NCI-H146 treated with DMSO at 0.1 percent for 48 hours (cell line): ENCODE measurements at regions not wholly inside any gene's neighbourhood (a gene's known extent, or its start where the extent isn't known, plus 50 kb on each side); places are given as distances from the start of the nearest gene placed in this dataset.
"Not testable (repeated sequence)": the region's sequence is repeated elsewhere in the genome, so short reads cannot be mapped to it uniquely, and the experiment has no call there.

Experiments
- DNase-seq: peaks from one replicate; lab custom pipeline; 2025; ENCODE audit not compliant: unreplicated experiment; lab: John Stamatoyannopoulos, UW

- no peak for DNase-seq
These were observed 75.0 kb upstream of the ID2 start for GRCh38 chr2:8606649-8607550.

DNA sequence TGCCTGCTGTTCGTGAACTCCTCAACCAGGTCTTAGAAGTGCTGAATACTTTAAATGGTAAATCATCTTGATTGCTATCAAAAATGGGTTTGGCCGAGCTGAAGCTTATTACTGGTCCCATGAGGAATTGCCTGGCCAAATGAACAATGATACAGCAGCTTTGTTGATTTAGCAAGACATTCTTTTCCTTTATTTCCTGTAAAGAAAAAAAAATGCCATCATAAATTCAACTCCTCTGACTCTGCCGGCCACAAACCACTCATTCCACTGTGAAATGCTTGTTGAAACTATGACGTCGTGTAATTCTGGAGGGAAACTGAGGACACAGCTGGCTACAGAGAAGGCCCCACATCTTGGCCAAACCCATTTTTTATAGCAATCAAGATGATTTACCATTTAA, 74.2 kb upstream of the ID2 start:
- DNase-seq: no peak

- no peak for DNase-seq
These were observed 73.4 kb upstream of the ID2 start for GRCh38 chr2:8608411-8608954.

GRCh38 chr2:8609357-8609811, 72.5 kb upstream of the ID2 start:
- DNase-seq: no peak

DNA sequence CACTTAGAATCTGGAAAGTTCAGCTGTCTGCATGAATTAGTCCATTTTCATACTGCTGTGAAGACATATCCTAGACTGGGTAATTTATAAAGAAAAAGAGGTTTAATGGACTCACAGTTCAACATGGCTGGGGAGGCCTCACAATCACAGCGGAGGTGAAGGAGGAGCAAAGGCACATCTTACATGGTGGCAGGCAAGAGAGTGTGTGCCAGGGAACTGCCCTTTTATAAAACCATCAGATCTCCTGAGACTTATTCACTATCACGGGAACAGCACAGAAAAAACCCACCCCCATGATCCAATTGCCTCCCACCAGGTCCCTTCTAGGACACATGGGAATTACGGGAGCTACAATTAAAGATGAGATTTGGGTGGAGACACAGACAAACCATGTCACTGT, 71.1 kb upstream of the ID2 start:
- DNase-seq: not testable (repeated sequence)

GRCh38 chr2:8611246-8611645, 70.6 kb upstream of the ID2 start:
- no peak for DNase-seq

DNA sequence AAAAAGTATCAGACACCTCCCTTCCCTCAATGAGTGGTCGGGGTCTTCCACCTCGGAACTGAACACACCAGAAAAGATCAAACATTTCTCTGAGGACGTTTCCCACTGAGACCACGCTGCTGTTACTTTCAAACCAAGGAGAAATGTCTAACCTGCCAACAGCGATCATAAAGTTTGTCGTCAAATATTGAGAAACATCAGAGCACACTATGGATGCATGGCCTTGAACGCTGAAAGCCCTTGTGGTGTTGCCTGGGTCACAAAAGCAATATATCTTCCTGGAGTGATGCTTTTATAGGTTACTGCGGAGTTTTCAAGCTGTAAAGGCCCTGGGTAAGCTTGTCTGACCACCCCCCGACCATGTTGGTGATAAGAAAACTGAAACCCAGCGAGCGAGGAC, 70.2 kb upstream of the ID2 start:
- no peak for DNase-seq

GRCh38 chr2:8612734-8613179, 69.1 kb upstream of the ID2 start:
- no peak for DNase-seq

DNA sequence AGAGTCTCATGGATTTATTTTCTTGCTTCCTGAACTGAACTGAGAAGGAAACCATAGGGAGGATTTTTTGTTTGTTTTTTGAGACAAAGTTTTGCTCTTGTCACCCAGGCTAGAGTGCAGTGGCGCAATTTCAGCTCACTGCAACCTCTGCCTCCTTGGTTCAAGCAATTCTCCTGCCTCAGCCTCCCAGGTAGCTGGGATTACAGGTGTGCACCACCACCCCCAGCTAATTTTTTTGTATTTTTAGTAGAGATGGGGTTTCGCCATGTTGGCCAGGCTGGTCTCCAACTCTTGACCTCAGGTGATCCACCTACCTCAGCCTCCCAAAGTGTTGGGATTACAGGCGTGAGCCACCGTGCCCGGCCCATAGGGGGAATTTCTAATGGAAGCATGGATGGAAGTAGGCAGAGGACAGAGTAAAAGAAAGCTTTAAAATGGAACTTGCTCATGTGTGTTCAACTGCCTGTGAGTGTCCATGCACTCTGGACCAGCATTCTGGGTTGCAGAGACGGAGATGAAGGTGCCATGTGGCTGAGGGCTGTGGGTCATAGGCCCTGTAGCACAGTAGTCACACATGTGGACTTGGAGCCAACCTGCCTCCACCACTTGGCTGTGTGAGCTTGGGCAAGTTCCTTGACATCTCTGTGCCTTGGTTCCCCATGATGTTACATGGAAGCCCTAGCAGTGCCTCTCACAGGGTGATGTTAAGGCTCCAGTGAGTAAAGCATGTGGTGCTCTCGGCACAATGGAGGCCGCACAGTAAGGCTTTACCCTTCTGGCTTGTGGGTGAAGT, 68.5 kb upstream of the ID2 start:
- DNase-seq: not testable (repeated sequence)

GRCh38 chr2:8614646-8615045, 67.2 kb upstream of the ID2 start:
- DNase-seq: no peak

DNA sequence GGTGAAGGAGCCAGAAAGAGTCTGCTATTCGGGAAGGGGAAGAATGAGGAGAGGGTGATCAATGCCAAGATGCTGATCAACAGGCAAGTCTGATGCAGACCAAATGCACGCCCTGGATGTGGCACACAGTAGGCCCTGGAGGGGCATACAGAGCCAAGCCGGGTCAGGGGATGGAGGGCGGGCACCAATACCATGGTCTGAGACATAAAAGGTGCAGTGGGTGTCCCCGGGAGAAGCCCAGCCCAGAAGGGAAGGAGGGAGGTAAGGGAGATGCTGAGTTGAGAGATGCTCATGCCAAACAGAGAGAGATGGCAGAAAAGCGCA, 66.6 kb upstream of the ID2 start:
- DNase-seq: no peak

GRCh38 chr2:8615576-8616281, 66.1 kb upstream of the ID2 start:
- no peak for DNase-seq

DNA sequence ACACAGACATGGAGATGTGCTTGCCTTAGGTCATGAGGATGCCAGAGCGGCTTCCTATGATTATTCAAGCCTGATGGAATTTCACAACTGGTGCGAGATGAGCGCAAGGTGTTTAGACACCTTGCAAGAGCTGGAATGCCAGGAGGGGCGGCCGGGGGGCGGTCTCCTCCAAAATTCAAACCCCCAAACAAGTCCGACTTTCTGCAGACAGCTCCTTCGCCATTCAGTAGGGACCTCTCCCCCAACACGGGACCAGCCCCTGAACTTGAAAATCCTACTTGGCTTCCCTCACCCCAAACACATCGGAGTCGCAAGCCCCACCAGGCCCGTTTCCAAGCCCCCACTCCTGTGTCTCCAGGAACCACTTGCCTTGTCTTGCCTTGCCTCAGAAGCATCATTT, 64.8 kb upstream of the ID2 start:
- no peak for DNase-seq

DNA sequence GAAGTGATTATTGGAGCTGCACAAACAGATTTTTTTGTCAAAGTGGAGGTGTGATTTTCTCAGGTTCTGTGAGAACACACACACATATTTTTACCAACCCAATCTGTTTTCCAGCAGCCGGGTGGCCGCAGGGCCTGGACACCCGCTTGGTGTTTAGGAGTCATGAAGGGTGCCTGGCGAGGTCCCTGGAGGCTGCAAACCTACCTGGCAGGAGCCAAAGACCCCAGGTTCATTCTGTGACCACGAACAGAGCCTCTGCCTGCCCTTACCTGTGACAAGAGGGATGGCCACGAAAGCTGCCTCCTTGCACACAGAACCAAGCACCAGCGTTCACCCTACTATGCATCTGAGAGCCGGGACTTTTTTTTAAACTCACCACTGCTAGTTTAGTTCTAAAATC, 64.3 kb upstream of the ID2 start:
- no peak for DNase-seq

GRCh38 chr2:8619071-8619470, 62.8 kb upstream of the ID2 start:
- no peak for DNase-seq

GRCh38 chr2:8620611-8621382, 61.1 kb upstream of the ID2 start:
- DNase-seq: no peak

DNA sequence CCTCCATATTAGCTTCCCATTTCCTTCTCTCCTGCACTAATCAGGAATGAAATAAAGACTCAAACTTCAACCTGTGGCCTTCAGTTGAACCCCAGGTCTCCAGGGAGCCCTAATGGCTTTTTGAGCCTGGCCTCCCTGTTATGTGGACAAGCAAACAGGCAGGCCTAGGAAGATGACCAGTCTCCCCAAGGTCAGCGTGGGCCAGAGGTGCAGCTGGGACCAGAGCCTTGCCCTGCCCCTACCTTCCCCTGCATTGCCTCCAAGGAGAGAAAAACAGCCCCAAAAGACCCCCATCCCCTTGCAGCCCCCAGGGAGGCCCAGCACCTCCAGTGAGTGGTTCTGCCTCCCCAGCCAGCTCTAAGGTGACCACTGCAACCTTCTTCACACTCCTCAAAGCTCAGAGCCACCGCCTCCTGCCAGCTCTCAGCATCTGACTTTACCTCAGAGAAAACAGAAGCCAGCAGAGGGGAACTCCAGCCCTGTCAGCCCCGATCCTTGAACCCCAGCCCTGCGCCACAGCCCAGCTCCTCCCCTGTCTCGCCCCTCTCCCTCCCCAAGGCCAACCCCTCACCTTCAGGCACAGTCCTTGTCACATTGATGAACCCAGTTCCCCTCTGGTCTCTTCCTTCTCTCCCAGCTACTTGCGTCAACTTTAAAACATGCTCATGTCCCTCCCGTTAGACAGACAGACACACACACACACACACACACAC, 59.5 kb upstream of the ID2 start:
- DNase-seq: no peak

DNA sequence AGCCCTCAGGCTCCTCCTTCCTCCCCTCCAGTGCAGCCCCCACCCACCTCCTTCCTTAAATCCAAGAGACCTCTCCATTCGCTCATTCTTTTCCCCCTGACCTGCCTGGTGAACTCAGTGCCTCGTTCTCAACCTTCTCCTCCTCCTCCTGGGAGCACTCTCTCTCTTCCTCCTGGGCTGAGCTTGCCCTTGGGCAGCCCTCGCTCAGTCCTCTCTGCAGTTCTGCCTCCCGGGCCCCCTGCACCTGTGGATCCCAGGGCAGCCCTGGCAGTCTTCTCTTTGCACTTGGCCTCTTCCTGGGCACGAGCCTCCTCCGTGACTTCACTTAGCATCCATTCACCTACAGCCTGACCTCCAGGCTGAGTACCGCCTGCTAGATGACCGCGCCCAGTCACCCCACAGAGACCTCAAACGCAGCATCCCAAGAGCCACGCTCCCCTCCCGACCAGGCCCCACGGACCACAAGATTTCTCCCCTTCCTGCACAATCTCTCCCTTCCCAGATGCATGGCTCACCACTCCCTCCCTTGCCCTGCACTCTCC, 58.9 kb upstream of the ID2 start:
- no peak for DNase-seq

- DNase-seq: no peak
These were observed 58.3 kb upstream of the ID2 start for GRCh38 chr2:8623576-8623957.
